Skeletal muscle cell (primary cell): ENCODE measurements at regions not wholly inside any gene's neighbourhood (a gene's known extent, or its start where the extent isn't known, plus 50 kb on each side); places are given as distances from the start of the nearest gene placed in this dataset.

ENCODE experiments used
- DNase-seq: peaks from one replicate; pipeline ENCODE4 v3.0.0-alpha.2; 2010; ENCODE audit warnings: low read depth
- H3K4me3 ChIP-seq: 2 replicates; pipeline ENCODE4 v1.5.1; 2011; ENCODE audit warnings: low read depth, mild to moderate bottlenecking, control low read depth, low read length, moderate library complexity

DNA sequence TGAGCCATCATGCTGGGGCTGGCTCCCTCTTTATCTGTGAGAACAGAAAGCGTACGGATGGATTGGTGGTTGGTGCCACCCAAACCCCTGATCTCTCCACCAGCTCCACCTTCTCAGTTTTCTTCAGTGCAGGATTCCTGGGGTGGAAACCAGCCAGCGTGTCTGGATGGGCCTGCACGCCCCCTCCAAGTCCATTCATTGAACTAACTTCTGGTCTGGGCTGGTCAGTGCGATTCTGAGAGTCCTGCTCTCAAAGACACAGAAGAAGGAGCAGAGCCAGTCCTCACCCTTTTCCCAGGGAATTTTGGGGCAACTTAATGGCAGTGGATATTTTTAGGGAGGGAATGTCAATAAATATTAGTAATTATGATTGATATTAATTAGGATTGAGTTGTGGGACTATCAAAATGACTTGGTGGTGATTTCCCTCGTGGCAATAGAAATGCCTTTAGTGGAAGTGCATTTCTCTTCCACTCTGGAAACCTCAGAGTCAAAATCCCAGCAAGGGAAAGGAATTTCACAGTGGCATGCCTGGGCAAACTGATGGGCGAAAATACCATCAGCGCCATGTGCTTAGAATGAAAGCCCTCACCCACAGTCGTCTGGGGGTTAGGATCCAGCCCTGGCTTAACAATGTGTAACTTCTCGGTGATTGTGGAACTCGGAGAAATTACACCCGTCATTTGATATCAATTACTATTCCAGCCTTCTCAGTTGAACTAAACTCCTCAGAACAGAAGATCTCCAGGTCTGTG, 69.3 kb upstream of the EEPD1 start:
- no peak for DNase-seq
- no peak overlapping the region for H3K4me3 ChIP-seq

DNA sequence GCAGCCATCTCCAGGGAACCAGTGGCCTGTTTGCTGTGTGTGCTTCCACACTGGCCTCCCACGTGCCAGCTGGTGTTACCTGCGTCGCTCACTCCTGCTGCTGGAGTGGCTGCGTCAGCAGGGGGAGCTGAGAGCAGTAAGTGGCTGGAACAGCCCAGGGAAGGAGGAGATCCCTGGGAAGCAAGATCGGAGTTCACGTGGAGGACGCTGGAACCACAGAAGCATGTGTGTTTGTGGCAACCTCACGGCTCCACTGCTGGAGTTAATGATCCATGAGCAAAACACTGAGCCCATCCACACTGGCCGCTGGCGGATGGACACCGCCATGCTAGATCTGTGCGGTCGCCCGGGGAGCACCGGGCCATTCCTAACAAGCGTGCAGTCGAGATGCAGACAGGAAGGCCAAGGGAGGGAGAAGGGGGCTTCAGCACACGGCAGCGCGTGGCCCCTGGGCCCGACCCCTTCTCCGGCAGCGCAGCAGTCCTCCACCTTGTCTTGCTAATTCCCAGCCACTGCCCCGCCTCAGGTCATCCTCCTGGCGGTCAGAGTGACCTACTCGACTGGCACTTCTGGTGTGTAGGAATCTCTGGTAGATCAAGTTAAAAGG, 68.5 kb upstream of the EEPD1 start:
- DNase-seq, result peak; percentile 24

DNA sequence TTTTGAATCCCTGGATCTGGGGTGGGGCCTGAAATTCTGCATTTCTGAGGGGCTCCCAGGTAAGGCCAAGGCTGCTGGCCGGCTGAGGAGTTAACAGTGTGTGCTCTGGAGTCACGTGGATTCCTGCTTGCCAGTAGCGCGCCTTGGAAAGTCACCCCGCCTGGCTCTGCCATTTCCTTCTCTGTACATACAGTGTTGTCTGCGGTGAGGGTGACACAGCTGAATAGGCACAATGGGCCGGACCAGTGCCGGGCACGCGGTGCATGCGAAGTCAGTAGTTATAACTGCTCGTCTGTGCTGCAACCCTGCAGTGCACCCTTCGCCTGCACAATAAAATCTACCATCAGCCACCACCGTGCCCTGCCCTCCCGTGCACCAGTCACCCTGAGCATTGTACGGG, 68.0 kb upstream of the EEPD1 start:
- no peak overlapping the region for H3K4me3 ChIP-seq
- no peak for DNase-seq

More for the DNA sequence above, 68.5 kb upstream of the EEPD1 start:
- H3K4me3 ChIP-seq, result no peak overlapping the region

GRCh38 chr7:36086571-36086970, 66.5 kb upstream of the EEPD1 start:
- no peak for DNase-seq
- H3K4me3 ChIP-seq, result no peak overlapping the region

DNA sequence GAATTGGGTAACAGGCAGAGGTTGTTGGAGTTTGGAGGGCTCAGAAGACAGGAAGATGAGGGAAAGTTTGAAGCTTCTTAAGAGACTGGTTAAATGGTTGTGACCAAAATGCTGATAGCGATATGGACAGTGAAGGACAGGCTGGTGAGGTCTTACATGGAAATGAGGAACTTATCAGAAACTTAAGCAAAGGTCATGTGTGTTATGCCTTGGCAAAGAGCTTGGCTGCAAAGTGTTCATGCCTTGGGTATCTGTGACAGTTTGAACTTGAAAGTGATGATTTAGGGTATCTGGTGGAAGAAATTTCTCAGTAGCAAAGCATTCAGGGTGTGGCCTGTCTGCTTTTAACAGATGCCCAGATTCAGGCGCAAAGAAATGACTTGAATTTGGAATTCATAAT, 64.5 kb upstream of the EEPD1 start:
- DNase-seq, result no peak
- H3K4me3 ChIP-seq, result no peak overlapping the region

DNA sequence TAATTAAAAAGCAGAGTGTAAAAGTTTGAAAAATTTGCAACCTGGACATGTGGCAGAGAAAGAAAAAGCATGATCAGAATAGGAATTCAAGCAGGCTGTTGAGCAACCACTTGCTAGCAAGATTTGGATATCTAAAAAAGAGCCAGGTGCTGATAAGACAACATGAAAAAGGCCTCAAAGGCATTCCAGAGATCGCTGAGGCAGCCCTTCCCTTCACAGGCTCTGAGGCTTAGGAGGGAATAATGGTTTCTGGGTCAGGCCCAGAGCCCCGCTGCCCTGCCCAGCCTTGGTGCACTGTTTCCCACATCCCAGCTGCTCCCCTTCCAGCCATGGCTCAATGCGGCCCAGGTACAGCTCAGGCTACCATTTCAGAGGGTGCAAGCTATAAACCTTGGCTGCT, 64.1 kb upstream of the EEPD1 start:
- DNase-seq, result no peak
- no peak overlapping the region for H3K4me3 ChIP-seq

- H3K4me3 ChIP-seq, result no peak overlapping the region
- DNase-seq, result no peak
These were observed 61.8 kb upstream of the EEPD1 start for GRCh38 chr7:36090976-36091873.

- DNase-seq, result no peak
- no peak overlapping the region for H3K4me3 ChIP-seq
These were observed 61.2 kb upstream of the EEPD1 start for GRCh38 chr7:36091874-36092176.

GRCh38 chr7:36092221-36092771, 60.8 kb upstream of the EEPD1 start:
- no peak for DNase-seq

GRCh38 chr7:36096460-36097095, 56.5 kb upstream of the EEPD1 start:
- no peak for DNase-seq
- H3K4me3 ChIP-seq, result no peak overlapping the region

More at GRCh38 chr7:36092221-36092771, 60.8 kb upstream of the EEPD1 start:
- no peak overlapping the region for H3K4me3 ChIP-seq

GRCh38 chr7:36098096-36098495, 55.0 kb upstream of the EEPD1 start:
- H3K4me3 ChIP-seq, result no peak overlapping the region
- no peak for DNase-seq

GRCh38 chr7:36100226-36100625, 52.8 kb upstream of the EEPD1 start:
- no peak overlapping the region for H3K4me3 ChIP-seq
- DNase-seq, result no peak

GRCh38 chr7:36100634-36101033, 52.4 kb upstream of the EEPD1 start:
- no peak overlapping the region for H3K4me3 ChIP-seq
- DNase-seq, result no peak
